ENCODE measurements at regions not wholly inside any gene's neighbourhood (a gene's known extent, or its start where the extent isn't known, plus 50 kb on each side); places are given as distances from the start of the nearest gene placed in this dataset.
"Not testable (repeated sequence)": the region's sequence is repeated elsewhere in the genome, so short reads cannot be mapped to it uniquely, and the experiment has no call there.

GRCh38 chr16:76669288-76669687 lies 392.1 kb downstream of the CNTNAP4 start:
- Mint-ChIP-seq H3K27ac (no peak overlapping the region), H3K27me3 (no peaks in the 10 kb centered on the region), H3K4me1 (no peaks in the 10 kb centered on the region), H3K9me3 (peaks cover 0 to 9% (median 0%) of the 10 kb centered on the region in 9 donors), H3K4me3 (no peak overlapping the region), H3K36me3 (no peaks in the 10 kb centered on the region)
- DNase-seq (no peak), ATAC-seq (no peak)
- POLR2A ChIA-PET = no interaction called here

GRCh38 chr16:76670125-76670857 lies 393.1 kb downstream of the CNTNAP4 start:
- Mint-ChIP-seq H3K27me3 (no peaks in the 10 kb centered on the region), H3K4me1 (no peaks in the 10 kb centered on the region), H3K4me3 (no peak overlapping the region), H3K27ac (no peak overlapping the region), H3K36me3 (no peaks in the 10 kb centered on the region), H3K9me3 (peaks cover 0 to 9% (median 0%) of the 10 kb centered on the region in 9 donors)
- POLR2A ChIA-PET = no interaction called here
- DNase-seq (no peak), ATAC-seq (no peak)

GRCh38 chr16:76676356-76676755 lies 399.2 kb downstream of the CNTNAP4 start:
- peaks cover 0 to 11% (median 2%) of the 10 kb centered on the region in 9 donors for H3K9me3 Mint-ChIP-seq
- ATAC-seq = no peak

GRCh38 chr16:76681296-76681695 lies 404.1 kb downstream of the CNTNAP4 start:
- Mint-ChIP-seq H3K9me3 (peaks cover 0 to 23% (median 2%) of the 10 kb centered on the region in 9 donors), H3K27ac (no peak overlapping the region), H3K4me1 (no peaks in the 10 kb centered on the region), H3K4me3 (no peak overlapping the region), H3K36me3 (no peaks in the 10 kb centered on the region), H3K27me3 (no peaks in the 10 kb centered on the region)
- POLR2A ChIA-PET = no interaction called here
- ATAC-seq = no peak
- DNase-seq = no peak

More at GRCh38 chr16:76676356-76676755, 399.2 kb downstream of the CNTNAP4 start:
- POLR2A ChIA-PET = no interaction called here
- Mint-ChIP-seq H3K36me3 (no peaks in the 10 kb centered on the region), H3K27me3 (no peaks in the 10 kb centered on the region), H3K4me3 (no peak overlapping the region), H3K4me1 (no peaks in the 10 kb centered on the region), H3K27ac (no peak overlapping the region)
- no peak for DNase-seq

- Mint-ChIP-seq H3K27me3 (no peaks in the 10 kb centered on the region), H3K4me1 (no peaks in the 10 kb centered on the region), H3K27ac (no peak overlapping the region), H3K9me3 (peaks cover 0 to 33% (median 2%) of the 10 kb centered on the region in 9 donors), H3K4me3 (no peak overlapping the region), H3K36me3 (no peaks in the 10 kb centered on the region)
- ATAC-seq (no peak), DNase-seq (no peak)
- POLR2A ChIA-PET = no interaction called here
Measured at GRCh38 chr16:76683051-76683450, 405.9 kb downstream of the CNTNAP4 start.

DNA sequence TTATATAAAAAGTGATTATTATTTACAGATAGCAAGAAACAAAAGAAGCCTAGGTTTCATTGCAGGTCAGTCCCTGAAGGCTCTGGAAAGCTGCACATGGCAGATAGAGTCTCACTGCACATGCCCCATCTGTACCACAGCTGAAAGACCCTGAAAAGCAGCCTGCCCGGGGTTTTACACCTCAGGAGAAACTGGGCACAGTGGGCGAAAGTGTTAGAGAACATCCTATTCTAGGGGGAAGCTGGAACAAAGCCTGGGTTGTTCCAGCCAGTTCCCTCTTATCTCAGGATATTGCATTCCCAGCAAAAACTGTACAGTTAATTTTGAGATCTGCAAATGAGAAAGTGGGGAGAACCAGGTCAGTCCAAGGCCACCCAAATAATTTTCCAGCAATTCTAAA lies 419.7 kb downstream of the CNTNAP4 start:
- H3K4me1 Mint-ChIP-seq = no peaks in the 10 kb centered on the region
- ATAC-seq = no peak
- peaks cover 0 to 4% (median 0%) of the 10 kb centered on the region in 5 donors for H3K27me3 Mint-ChIP-seq
- no peak overlapping the region for H3K27ac Mint-ChIP-seq
- POLR2A ChIA-PET = no interaction called here
- H3K9me3 Mint-ChIP-seq = peaks cover 0 to 26% (median 5%) of the 10 kb centered on the region in 9 donors
- DNase-seq = no peak
- H3K36me3 Mint-ChIP-seq = no peaks in the 10 kb centered on the region
- no peak overlapping the region for H3K4me3 Mint-ChIP-seq

DNA sequence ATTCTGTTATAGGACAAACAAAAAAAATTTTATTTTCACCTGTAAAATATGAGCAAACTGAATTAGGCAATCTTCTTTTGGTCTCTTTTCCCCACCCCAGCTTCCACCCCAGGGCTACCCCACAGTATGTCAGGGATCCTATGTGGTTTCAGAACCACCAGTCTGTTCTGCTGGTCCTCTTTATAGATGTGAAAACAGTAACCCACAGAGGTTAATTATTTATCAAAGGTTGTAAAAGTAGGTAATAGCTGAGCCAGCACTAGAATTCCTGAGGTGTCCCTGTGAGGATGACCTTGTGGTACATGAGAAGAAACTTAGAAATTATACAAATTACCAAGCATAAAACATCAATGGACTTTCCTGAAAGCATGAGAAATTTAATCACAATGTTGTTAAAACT lies 428.7 kb downstream of the CNTNAP4 start:
- Mint-ChIP-seq H3K4me3 (no peak overlapping the region), H3K9me3 (peaks cover 0 to 6% (median 0%) of the 10 kb centered on the region in 9 donors), H3K36me3 (no peaks in the 10 kb centered on the region), H3K27ac (no peak overlapping the region), H3K4me1 (no peaks in the 10 kb centered on the region), H3K27me3 (no peaks in the 10 kb centered on the region)
- ATAC-seq (no peak), DNase-seq (no peak)
- POLR2A ChIA-PET = no interaction called here

- Mint-ChIP-seq H3K27me3 (no peaks in the 10 kb centered on the region), H3K27ac (no peak overlapping the region)
- ATAC-seq = no peak
Measured at GRCh38 chr16:76713191-76713590, 436.0 kb downstream of the CNTNAP4 start.

GRCh38 chr16:76716251-76716650 lies 439.1 kb downstream of the CNTNAP4 start:
- H3K36me3 Mint-ChIP-seq, H3K4me1 Mint-ChIP-seq, POLR2A ChIA-PET, ATAC-seq, H3K27ac Mint-ChIP-seq, H3K27me3 Mint-ChIP-seq, DNase-seq, H3K4me3 Mint-ChIP-seq: not testable (repeated sequence)
- peaks cover 3 to 43% (median 8%) of the 10 kb centered on the region in 9 donors for H3K9me3 Mint-ChIP-seq

More at GRCh38 chr16:76713191-76713590, 436.0 kb downstream of the CNTNAP4 start:
- Mint-ChIP-seq H3K4me1 (no peaks in the 10 kb centered on the region), H3K4me3 (no peak overlapping the region), H3K9me3 (peaks cover 0 to 28% (median 12%) of the 10 kb centered on the region in 9 donors), H3K36me3 (no peaks in the 10 kb centered on the region)
- POLR2A ChIA-PET = no interaction called here
- no peak for DNase-seq

DNA sequence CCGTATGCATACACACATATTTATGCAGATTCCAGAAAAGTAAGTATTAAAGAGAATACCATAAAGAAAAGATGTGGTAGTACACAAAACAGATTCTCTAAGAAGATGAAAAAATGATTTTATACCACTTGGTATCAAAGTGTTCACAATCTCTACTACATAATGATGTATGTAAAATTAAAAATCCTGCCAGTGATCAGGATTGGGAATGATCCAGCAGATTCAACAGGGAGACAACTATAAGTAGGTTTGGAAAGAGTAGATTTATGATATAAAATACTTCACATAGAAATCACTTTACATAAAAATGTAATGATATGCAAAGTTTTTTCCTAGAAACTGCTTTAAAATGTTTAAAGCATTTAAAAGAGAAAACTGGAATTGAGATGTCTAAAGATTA lies 447.0 kb downstream of the CNTNAP4 start:
- Mint-ChIP-seq H3K36me3 (no peaks in the 10 kb centered on the region), H3K4me3 (no peak overlapping the region), H3K9me3 (peaks cover 0 to 18% (median 7%) of the 10 kb centered on the region in 9 donors), H3K27me3 (peaks cover 0 to 4% (median 0%) of the 10 kb centered on the region in 5 donors), H3K27ac (no peak overlapping the region), H3K4me1 (no peaks in the 10 kb centered on the region)
- POLR2A ChIA-PET = no interaction called here
- DNase-seq = no peak
- ATAC-seq = no peak

DNA sequence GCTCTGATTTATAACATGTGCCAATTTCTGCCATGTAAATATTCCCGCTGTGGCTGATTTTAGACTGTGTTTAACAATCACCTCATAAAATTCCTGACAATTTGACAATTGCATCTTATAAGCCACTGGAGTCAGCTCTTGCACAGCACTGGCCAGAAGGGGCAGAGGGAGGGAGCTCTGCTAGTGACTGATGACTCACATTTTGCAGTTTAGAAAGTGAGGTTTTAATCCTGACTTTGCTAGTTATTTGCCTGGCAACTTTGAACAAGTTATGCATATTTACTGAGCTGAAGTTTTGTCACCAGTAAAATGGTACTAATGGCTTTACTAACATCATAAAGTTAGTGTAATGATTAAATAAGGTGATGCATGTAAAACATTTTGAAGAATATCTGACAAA lies 452.3 kb downstream of the CNTNAP4 start:
- Mint-ChIP-seq H3K27ac (no peak overlapping the region), H3K27me3 (peaks cover 0 to 4% (median 0%) of the 10 kb centered on the region in 5 donors), H3K4me3 (no peak overlapping the region), H3K4me1 (no peaks in the 10 kb centered on the region), H3K36me3 (no peaks in the 10 kb centered on the region), H3K9me3 (peaks cover 0 to 22% (median 3%) of the 10 kb centered on the region in 9 donors)
- ATAC-seq = no peak
- DNase-seq = no peak
- POLR2A ChIA-PET = no interaction called here

DNA sequence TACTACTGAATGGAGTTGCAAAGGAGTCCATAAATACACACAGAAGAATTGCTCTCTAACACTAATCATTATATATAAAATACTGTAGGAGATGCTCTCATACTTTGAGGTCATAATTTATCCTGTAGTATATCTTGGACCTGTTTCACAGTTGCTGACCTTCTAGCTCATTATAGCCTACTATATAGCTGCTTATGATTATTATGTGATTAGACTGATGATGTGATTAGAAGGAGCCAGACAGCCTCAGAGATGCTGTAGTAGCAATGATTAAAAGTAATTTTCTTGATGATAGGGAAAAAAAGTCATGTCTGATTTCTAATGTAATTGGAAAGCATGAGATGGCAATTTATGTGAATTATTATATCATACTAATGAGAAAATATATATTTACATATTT lies 455.7 kb downstream of the CNTNAP4 start:
- POLR2A ChIA-PET = no interaction called here
- Mint-ChIP-seq H3K27ac (no peak overlapping the region), H3K9me3 (peaks cover 0 to 12% (median 3%) of the 10 kb centered on the region in 9 donors), H3K36me3 (no peaks in the 10 kb centered on the region), H3K4me1 (no peaks in the 10 kb centered on the region), H3K27me3 (no peaks in the 10 kb centered on the region), H3K4me3 (no peak overlapping the region)
- ATAC-seq (no peak), DNase-seq (no peak)

- POLR2A ChIA-PET = no interaction called here
Measured at GRCh38 chr16:76741623-76742022, 449.4 kb upstream of the MON1B start.

More at GRCh38 chr16:76741623-76742022, 449.4 kb upstream of the MON1B start:
- no peak for DNase-seq
- ATAC-seq = no peak
- Mint-ChIP-seq H3K4me3 (no peak overlapping the region), H3K36me3 (peaks cover 0 to 19% (median 0%) of the 10 kb centered on the region in 3 donors), H3K27ac (no peak overlapping the region), H3K4me1 (peaks cover 0 to 2% (median 0%) of the 10 kb centered on the region in 4 donors), H3K9me3 (peaks cover 12 to 65% (median 43%) of the 10 kb centered on the region in 9 donors), H3K27me3 (no peaks in the 10 kb centered on the region)
